Peyer's patch (tissue), 4 donors: ENCODE measurements at regions not wholly inside any gene's neighbourhood (a gene's known extent, or its start where the extent isn't known, plus 50 kb on each side); places are given as distances from the start of the nearest gene placed in this dataset.

ENCODE experiments used
- DNase-seq, 3 donors: peaks; one replicate each; pipeline ENCODE4 v3.0.0-alpha.2; 2017 to 2019
- H3K27ac ChIP-seq, 4 donors: fragments of 200-600 bp; sonication (generic); one replicate each; pipeline ENCODE4 v1.5.1; 2016 to 2019
- H3K27me3 ChIP-seq, 2 donors: fragments of 200-600 bp; sonication (generic); one replicate each; pipeline ENCODE4 v1.5.1; 2019
- H3K36me3 ChIP-seq, 3 donors: fragments of 200-600 bp; sonication (generic); one replicate each; pipeline ENCODE4 v1.5.1; 2016 to 2019
- H3K4me1 ChIP-seq, 4 donors: fragments of 200-600 bp; sonication (generic); one replicate each; pipeline ENCODE4 v1.5.1; 2016 to 2019
- H3K4me3 ChIP-seq, 4 donors: fragments of 200-600 bp; sonication (generic); 1 replicate in 3 of 4; 2 replicates in 1 of 4; pipeline ENCODE4 v1.5.1; 2016 to 2019; ENCODE audit warnings: mild to moderate bottlenecking in 1 of 4
- H3K9me3 ChIP-seq, 4 donors: fragments of 200-600 bp; sonication (generic); one replicate each; pipeline ENCODE4 v1.5.1; 2016 to 2019; ENCODE audit warnings: mild to moderate bottlenecking in 1 of 4
- CTCF ChIP-seq, 6 experiments: fragments of 450-650 bp in 4 of 6; fragments of 200-600 bp in 2 of 6; sonication (generic) in 1 of 6; IDR thresholded peaks; one replicate each; pipeline ENCODE4 v1.5.1; 2017 to 2019; ENCODE audit warnings: antibody characterized with exemption in 6 of 6, mild to moderate bottlenecking in 3 of 6, moderate library complexity in 1 of 6
- POLR2A ChIP-seq, 2 donors: fragments of 450-650 bp; IDR thresholded peaks; one replicate each; pipeline ENCODE4 v1.5.1; 2017; ENCODE audit warnings: antibody characterized with exemption in 2 of 2, mild to moderate bottlenecking in 2 of 2, moderate library complexity in 2 of 2

GRCh38 chr2:220336771-220337170 is 709.3 kb downstream of the SLC4A3 start:
- Histone ChIP-seq H3K27me3 (no peaks in the 10 kb centered on the region), H3K9me3 (no peaks in the 10 kb centered on the region), H3K4me3 (no peak overlapping the region), H3K36me3 (no peaks in the 10 kb centered on the region), H3K4me1 (no peaks in the 10 kb centered on the region), H3K27ac (no peak overlapping the region)
- TF ChIP-seq POLR2A (IDR thresholded peaks at IDR 0.05) (no peak), CTCF (IDR thresholded peaks at IDR 0.05) (no peak)
- no peak for DNase-seq

- TF ChIP-seq CTCF (IDR thresholded peaks at IDR 0.05): no peak
- no peak for TF ChIP-seq POLR2A (IDR thresholded peaks at IDR 0.05)
- Histone ChIP-seq H3K27me3 (no peaks in the 10 kb centered on the region), H3K4me1 (no peaks in the 10 kb centered on the region), H3K36me3 (no peaks in the 10 kb centered on the region), H3K4me3 (no peak overlapping the region), H3K9me3 (no peaks in the 10 kb centered on the region), H3K27ac (no peak overlapping the region)
- no peak for DNase-seq
Measured at GRCh38 chr2:220337611-220338440, 710.4 kb downstream of the SLC4A3 start.

- no peaks in the 10 kb centered on the region for H3K4me1 ChIP-seq
- H3K9me3 ChIP-seq: no peaks in the 10 kb centered on the region
- TF ChIP-seq POLR2A (IDR thresholded peaks at IDR 0.05) (no peak), CTCF (IDR thresholded peaks at IDR 0.05) (no peak)
Measured at GRCh38 chr2:220341014-220341413, 713.6 kb downstream of the SLC4A3 start.

GRCh38 chr2:220346919-220347318 is 719.5 kb downstream of the SLC4A3 start:
- Histone ChIP-seq H3K27ac (no peak overlapping the region), H3K4me1 (no peaks in the 10 kb centered on the region), H3K9me3 (no peaks in the 10 kb centered on the region), H3K4me3 (no peak overlapping the region), H3K36me3 (no peaks in the 10 kb centered on the region), H3K27me3 (no peaks in the 10 kb centered on the region)
- TF ChIP-seq CTCF (IDR thresholded peaks at IDR 0.05) (no peak), POLR2A (IDR thresholded peaks at IDR 0.05) (no peak)
- no peak for DNase-seq

More at GRCh38 chr2:220341014-220341413, 713.6 kb downstream of the SLC4A3 start:
- Histone ChIP-seq H3K36me3 (no peaks in the 10 kb centered on the region), H3K27ac (no peak overlapping the region), H3K4me3 (no peak overlapping the region), H3K27me3 (no peaks in the 10 kb centered on the region)
- no peak for DNase-seq

- Histone ChIP-seq H3K4me3 (no peak overlapping the region), H3K27ac (no peak overlapping the region), H3K9me3 (no peaks in the 10 kb centered on the region), H3K27me3 (no peaks in the 10 kb centered on the region), H3K36me3 (no peaks in the 10 kb centered on the region), H3K4me1 (no peaks in the 10 kb centered on the region)
- TF ChIP-seq CTCF (IDR thresholded peaks at IDR 0.05) (no peak), POLR2A (IDR thresholded peaks at IDR 0.05) (no peak)
- no peak for DNase-seq
Measured at GRCh38 chr2:220347626-220348025, 720.2 kb downstream of the SLC4A3 start.
